ENCODE measurements at regions not wholly inside any gene's neighbourhood (a gene's known extent, or its start where the extent isn't known, plus 50 kb on each side); places are given as distances from the start of the nearest gene placed in this dataset.

DNA sequence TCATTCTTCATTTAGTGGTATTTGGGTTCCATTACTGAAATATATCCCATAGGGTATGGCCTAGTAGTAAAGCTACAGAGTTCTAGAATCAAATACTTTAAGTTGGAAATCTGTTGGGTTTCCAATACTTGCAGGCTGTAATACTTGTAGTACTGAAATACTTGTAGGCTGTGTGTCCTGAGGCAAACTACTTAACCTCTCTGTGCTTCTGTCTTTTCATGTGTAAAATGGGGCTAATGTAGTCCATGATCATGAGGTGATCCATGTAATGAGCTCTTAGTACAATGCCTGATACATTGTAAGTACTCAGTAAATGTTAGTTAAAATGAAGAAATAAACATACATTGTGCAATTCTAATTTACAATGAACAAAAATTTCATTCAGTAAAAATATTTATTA lies 368.9 kb downstream of the CSNK1G3 start:
- no peak for DNase-seq

DNA sequence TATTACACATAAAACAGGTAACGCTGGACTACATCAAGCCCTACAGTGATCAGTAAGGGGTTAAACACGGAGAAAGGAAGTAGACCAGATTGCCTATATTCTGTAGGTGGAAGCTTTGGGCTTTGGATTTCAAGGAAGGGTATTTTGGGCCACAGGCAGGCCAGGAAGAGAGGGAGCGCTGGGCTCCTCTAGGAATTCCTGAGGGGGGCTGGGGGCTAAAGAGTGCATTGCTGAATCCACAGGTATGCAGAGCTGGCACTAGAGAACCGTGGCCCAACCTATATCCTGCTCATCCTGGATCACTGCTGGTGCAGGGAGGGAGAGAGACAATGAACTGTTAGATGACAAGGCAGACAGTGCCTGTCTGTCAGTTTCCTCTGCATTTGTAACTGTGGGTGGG lies 367.1 kb downstream of the CSNK1G3 start:
- DNase-seq: no peak

DNA sequence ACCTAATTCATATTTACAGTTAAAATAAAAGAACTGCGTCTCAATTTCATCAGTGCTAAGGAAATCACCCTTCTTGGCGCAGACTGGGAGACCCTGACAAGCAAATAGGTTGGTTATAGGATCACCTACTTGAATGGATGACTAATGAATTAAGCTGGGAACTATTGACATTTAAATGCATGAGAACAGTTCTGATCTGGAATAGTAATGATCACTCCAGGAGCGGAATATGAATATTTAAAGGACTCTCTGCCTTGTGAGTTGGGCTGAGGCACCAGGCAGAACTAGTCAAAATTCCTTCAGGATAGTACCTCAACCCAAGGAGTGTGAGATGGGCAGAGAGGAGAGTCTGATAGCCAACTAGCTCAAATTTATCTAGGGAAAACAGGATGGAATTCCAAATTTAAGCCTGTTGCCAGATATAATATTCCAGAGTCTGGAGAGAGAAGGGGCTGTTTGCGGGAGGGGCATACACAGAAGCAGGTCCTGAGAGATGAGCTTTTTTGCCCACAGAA lies 364.4 kb downstream of the CSNK1G3 start:
- no peak for DNase-seq

DNA sequence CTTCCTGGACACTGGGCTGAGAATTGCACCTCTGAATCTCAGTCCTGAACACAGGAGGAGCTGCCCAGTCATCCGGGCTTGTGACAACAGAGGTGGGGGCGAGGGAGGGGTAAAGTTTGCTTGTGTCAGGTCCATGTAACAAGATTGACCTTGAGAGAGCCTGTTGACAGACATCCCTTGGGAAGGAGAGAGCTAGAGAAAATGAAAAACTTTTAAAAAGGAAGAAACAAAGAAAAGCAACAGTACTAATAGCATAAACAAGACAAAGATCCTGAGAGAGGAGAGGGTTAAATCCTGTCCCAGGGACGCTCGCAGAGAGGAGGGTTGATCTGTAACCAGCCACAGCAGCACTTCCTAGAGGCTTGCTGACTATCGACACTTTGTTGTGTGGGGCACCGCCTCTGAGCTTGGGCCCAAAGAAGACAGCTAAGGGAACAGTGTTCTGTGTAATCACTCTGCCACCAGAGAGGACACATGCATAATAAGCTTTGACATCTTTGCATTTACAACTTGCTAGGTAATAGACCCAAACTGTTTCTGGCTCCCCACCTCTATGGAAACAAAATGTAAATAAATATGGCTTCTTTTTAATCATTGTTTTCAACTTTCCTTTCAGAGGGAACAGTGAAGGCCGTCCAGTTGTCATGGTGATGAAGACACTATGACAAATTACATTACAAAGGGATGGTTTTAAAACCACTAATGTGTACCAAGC lies 363.7 kb downstream of the CSNK1G3 start:
- DNase-seq: no peak

DNA sequence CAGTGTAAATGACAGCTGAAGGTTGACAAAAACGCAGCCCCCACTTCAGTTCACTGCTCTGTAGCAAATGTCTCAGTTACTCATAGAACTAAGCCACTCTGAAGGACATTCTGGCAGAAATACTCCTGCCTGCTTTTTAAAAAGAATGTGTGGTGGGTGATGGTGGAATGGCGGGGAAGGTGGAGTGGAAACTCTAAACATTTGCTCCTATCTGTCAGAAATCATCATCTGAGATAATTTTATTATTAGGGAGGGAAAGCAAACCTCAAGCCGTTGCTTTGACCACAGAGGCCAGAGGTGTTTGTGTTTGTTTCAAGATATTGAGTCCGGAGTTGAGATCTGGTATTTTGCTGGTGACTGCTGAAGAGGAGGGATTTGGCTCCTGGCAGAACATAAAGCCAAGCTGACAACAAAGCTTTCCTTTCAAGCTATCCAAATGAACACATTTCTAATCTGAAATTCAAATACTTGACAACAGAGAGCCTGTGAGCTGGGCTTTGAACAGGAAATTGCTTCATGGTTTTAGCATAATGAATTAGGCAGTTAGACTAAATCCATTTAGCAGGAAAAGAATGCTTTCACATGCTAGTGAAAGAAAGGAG lies 362.7 kb downstream of the CSNK1G3 start:
- DNase-seq: no peak

DNA sequence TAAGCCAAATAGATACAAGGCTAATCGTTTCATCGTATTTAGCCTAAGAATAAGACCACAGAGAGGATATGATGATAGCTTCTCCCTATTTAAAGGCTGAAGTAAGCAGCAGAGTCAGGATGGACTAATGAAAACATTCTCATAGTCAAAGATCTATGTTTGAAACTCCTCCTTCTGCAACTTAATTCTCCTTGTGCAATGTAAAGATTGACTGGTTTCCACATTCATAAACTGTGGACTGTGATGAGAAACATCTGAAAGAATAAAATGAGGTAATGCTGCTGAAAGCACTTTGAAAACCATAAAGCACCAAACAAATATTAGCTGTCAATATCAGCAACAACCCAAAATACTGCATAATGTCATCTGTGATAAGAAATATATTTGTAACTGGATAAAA lies 361.9 kb downstream of the CSNK1G3 start:
- DNase-seq: no peak

DNA sequence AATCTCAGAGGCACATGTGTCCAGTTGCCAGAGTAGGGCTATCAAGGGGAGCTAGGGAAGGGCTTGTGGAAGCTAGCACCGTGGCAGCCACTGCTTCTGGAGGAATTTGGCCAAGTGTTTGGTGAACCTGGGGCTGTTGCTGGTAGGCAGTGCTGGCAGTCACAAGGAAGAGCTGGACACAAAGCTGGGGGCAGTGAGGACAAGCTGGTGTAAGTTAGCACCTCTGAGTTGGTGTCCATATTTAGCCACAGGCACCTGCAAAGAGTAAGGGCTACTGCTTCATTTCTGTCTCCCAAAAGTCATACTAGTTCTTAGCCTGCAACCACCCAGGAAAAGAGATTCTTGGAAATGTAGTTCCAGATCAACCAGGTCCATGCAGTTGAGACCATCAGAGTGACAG lies 359.4 kb downstream of the CSNK1G3 start:
- no peak for DNase-seq

DNA sequence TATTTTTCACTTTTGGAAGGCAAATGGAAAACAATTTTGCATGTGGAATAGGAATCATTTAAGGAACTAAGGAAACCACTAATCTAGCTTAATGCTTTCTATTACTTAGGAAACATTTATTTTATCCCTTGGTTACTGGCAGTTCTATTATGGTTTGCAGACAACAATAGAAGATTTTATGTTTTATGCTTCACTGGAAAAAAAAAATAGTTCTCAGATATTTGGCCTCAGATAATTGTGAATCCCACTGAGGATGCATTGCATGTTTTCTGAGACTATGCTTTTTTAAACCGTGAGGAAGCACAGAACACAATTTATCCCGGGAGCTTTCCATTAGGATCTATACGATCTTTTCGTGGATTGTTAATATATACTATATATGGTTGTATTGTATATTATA lies 356.9 kb downstream of the CSNK1G3 start:
- DNase-seq: no peak

DNA sequence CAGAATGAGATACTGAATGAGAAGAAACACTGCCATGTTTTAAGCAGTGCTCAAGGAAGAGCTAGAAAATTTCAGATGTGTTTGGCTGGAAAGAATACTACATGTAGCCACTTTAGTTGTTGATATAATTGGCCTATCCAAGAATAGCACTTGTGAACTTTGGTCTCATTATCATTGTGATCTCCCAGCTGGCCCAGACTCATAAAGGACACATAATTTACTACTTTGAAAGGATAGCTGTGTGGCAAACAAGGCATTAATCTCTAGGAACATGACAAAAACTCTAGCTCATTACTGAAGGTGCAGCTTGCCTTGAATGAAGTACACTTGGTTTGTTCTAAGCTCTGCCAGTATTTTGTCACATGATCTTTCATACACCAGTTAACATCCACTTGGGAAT lies 356.3 kb downstream of the CSNK1G3 start:
- no peak for DNase-seq

DNA sequence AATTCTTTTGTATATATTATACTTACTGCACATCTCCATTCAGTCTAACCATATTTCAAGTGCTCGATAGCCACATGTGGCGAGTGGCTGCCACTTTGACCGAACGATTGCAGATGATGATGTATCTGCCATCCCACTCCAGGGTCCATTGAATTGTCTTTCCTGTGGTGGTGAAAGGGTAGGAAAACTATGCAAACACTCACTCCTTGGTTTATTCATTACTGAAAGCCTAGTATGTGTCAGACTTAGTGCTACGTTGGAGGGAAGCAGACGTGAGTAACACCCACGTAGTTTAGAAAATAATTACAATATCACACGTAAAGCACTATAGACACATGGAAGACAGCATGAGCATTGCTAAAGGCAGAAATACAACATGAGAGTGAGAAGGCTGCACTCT lies 353.7 kb downstream of the CSNK1G3 start:
- no peak for DNase-seq

DNA sequence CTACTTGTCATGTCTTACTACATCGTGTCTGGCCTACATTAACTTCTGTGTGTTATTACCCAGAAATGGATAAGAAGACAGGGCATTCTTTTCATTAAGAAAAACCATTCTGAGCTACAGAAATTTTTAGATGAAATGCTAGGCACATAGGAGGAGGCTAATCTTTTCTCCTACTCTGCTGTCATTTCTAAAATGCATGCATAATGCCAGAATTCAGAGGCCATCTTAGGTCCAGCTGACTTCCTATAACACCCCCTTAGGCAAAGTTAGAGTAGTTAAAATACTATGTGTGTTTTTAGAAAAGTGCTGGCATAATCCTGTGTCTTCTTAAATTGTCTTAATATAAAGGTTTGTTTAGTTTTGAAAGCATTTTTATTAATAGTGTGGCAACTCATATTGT lies 352.6 kb downstream of the CSNK1G3 start:
- DNase-seq: no peak

DNA sequence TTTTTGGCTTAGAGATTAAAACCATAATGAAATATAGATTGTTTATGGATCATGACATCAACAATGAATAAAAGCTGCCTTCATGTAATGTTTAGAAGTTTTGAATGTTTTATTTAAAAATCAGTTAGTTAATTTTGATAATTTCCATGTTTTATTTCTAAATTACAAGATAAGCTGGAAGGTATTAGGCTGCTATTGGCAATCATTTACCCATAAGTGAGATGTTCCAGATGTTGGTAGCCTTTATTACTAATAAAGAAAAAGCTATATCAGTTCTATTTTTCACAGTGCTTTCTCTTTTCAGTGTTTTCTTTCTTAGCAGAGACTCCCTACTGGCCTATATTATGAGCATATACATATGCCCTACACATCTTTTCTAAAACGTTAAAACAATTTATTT lies 347.0 kb downstream of the CSNK1G3 start:
- DNase-seq: peak; percentile 77 to 82

DNA sequence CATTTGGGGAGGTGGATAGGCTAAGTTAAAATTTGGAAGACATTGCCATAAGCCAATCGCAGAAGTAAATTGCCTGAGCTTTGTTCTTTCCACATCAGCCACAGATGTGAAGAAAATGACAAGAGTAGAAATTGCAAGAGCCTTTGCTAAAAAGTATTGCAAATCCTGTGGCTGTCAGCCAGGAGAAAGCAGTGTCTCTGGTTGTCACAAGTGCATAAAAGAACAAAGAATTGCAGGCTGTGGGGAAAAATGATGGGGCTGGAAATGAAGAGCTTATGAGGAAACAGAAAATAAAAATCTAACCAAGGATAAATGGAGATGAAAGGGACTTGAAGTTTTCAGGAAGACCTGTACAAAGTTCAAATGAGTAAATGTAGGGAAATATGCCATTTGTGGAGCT lies 344.8 kb downstream of the CSNK1G3 start:
- DNase-seq: no peak

DNA sequence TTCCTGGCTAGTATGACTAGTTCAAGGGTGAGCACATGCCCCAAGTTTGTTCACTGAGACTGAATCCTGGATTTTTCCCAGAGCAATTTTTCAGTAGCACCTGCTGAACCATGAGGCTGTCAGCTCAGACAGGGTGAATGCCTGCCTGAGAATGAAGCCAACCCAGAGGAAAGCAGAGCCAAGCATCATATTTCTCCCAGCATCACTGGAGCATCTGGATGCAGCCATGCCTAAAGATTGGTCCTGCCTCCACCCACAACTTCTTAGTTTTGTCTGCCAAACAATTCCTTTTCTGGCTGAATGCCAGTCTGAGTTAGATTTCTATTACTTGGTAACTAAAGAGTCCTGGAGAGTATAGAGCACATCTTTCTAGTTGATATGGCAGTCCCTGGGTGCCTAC lies 343.6 kb downstream of the CSNK1G3 start:
- DNase-seq: no peak

DNA sequence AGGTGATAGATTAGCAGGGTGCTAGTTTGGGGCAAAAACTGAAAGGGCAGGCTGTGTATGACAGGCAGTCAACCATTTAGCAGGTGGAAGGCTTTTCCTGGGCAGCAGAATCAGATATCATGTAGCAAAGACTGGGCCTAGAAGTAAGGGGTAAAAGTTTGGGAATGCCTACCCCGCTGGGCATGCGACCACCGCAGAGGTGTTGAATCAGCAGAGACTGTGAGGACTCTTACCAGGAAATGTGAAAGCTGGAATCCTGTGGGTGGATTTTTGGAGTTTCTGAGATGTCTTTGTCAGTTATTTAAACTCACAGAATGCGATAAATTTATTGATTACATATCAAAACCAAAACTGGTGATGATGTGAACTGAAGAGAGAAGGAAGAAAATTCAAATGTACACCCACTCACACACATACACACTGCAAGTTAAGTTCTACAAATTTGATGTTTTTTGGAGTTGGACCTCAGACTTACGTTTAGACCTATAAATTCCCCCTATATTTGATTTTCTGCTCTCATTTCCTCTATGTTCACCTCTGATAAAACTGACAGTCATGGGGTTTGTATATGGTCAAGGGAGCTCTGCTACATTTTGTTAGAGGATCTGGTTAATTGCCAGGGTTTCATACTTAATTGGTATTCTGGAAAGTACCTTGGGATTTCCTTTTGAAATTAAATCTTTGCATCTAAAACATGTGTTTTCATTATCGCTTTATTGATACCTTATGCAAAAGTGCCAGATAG lies 333.6 kb downstream of the CSNK1G3 start:
- DNase-seq: no peak

DNA sequence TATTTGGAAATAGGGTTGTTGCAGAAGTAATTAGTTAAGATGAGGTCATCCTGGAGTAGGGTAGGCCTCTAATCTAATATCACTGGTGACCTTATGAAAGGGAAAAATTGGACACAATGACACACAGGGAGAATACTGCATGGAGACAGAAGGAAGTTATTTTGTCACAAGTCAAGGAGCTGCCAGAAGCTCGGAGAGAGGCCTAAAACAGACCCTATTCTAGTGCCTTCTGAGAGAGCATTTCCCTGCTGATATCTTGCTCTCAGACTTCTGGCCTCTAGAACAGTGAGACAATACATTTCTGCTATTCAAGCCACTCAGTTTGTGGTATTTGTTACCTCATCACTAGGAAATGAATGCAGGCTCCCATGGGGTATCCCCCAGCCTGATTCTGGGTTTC lies 332.9 kb downstream of the CSNK1G3 start:
- DNase-seq: no peak

DNA sequence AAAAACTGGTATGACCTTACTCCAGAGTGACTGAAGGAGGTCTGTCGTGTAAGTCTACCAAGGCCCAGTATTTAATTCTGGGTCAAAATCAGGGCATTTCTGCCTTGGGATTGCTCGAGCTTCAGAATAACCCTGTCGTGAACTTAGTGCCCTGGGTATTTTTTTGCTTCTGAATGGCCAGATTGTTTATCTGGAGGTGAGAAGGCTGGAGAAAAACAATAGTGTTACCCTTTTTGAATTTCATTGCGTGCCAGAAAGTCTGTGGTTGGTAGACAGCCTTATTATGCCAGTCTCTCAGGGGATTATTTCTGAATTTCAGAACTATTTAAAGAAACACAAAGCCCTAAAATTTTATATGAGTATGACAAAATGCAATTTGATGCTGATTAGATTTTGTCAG lies 323.4 kb downstream of the CSNK1G3 start:
- no peak for DNase-seq

DNA sequence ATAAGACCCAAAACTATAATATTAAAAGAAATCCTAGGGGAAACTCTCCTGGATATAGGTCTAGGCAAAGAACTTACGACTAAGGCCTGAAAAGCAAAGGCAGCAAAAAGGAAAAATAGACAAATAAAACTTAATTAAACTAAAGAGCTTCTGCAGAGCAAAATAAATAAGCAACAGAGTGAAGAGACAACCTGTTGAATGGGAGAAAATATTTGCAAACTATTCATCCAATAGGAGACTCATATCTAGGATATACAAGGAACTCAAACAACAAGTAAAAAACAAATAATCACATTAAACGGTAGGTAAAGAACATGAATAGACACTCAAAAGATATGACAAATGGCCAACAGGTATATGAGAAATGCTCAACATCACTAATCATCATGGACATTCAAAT lies 318.6 kb downstream of the CSNK1G3 start:
- no peak for DNase-seq

DNA sequence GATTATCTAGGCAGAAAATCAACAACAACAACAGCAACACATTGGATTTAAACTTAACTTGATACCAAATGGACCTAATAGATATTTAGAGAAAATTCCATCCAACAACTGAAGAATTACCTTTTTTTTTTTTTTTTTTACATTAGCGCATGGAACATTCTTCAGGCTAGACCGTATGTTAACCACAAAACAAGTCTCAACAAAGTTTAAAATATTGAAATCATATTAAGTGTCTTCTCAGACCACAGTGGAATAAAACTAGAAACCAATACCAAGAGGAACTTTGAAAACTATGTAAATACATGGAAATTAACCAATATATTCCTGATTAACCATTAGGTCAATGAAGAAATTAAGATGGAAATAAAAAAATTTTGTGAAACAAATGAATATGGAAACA lies 315.8 kb downstream of the CSNK1G3 start:
- DNase-seq: no peak

DNA sequence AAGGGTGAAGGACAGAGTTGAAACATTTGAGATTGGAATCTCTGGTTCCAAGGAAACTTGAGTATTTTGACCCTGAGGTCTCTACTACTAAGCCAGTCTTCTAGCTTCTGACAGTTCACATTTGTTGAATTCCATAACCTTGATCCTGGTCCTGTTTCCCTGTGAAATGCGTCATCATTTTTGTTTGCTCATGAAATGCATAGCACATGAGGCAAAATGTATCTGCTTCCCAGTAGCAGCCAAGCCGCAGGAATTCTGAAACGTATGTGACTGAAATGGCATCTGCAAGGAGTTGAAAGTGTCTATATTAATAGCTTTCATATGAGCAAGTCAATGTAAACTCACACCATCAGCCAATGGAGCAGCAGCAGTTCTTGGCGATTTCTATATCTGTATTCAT lies 307.9 kb downstream of the CSNK1G3 start:
- no peak for DNase-seq

DNA sequence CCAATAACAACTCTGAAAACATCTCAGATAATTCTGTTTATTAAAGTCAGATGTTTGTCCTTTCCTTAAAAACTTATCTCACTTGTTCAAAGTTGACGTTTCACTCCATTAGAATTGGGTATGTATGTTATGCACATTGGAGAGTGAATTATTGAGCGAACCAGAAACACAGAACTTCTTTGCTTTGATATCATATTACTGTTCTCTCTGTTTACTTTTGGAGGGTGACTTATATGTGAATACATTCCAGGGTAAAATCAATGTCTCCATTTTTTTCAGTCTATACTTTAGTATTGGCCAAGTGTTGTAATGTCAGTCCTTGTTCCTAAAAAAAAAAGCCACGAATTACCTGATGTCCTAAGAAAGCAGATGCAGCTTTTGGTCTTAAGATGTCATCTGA lies 307.4 kb downstream of the CSNK1G3 start:
- DNase-seq: no peak

DNA sequence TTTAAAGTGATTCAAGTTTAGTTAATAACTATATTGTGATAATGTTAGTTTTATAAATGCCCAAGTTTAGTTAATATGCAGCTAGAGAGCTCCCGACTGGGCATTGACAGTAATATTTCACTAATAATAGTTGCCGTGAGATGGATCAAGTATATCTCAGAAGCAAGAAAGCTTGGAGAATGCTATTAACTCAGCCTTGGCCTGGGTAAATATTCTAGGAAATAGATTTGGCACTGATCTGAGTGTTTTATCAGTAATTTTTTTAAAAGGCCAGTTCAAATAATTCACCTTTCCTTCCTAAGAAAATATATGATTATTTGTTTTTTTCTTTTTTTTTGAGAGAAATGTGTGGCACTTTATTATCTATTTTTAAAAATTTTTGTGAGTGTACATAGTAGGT lies 305.3 kb downstream of the CSNK1G3 start:
- no peak for DNase-seq

DNA sequence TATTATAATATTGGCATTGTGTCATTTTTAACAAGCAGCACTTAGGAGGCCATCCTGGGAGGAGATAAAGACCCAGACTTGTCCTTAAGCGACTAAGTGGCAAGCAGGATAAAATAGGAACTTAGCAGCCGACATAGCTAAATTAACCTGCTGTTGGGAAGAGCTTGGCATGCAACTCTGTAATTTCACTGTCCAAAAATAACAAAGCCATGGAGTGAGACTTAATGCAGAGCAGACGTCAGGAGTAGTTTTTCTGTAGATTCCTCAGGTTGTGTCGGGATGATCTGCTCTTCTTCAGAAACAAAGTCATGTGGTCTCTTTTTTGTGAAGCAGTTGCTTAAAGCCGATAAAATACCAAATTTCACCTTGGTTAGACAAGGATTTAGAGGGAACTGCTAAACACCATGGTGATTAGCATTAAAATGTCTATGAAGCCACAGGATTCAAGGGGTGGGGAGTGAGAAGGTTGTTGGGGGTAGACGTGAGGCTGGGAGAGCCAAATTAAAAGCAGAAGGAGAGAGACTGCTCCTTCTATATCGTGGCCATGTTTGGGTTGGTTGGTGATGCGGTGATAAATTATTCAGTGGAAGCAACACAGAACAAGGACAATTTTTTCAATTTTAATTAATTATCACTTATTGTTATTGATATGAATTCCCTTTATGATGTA lies 303.0 kb downstream of the CSNK1G3 start:
- no peak for DNase-seq
